ENCODE measurements at regions not wholly inside any gene's neighbourhood (a gene's known extent, or its start where the extent isn't known, plus 50 kb on each side); places are given as distances from the start of the nearest gene placed in this dataset.

DNA sequence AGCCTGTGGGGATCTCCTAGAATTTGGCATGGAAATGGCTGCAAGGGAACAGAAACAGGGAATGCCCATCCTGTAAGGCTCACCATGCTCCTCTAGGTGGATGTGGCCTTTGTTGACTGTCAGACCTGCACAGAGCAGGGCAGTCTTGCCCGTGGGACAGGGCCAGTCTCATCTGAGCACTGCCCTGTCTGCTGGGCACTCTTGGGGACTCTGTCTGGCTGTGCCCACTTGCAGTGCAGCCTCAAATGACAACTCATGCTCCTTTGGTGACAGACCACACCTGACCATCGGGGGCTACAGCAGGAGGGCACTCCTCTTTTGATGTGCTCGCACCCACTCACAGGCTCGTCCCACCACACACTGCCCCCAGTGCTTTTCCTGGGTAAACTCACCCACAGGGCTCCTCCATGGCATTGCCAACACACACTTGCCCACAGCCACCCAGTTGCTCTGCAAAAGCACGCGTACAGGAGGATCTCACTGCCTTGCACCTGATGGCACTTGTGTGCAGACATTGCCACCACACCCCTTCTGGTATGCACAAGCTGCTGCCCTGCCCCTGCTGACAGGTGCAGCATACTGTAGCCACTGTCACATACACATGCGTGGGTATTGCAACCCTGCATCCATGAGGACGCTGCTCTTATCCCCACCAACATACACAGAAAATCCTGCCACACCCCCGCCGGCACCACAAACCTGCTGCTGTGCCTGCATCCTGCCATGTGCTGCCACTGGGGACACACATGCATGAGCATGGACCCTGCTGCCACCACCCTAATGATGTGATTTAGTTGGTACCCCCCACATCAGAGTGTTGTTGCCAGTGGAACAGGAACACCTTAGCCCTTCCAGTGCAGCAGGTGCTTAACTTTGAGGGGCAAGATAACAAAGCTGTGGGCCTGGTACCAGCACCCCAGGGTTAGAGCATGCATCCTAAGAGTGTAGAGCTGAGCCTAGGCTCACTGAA is 100.1 kb upstream of the ARHGEF9 start:
- DNase-seq, result no peak

DNA sequence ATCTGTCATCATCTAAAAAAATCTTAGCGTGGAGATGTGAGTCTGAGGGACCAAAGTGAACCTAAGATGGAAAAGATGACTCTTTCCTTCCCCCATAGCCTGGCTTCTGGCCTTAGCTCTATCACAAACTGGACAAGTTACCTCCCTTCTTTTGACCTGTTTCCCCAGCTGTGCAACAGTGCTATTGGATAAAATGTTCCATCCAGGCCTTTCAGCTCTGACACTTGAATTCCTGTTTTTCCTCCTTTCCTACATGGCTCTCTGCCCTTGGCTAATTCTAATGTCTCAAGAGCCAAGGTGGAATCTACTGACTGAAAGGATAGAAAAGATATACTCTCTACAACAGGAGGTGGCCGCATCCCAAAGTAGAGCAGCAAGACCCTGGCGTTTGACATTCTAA is 84.5 kb upstream of the ARHGEF9 start:
- no peak for DNase-seq

DNA sequence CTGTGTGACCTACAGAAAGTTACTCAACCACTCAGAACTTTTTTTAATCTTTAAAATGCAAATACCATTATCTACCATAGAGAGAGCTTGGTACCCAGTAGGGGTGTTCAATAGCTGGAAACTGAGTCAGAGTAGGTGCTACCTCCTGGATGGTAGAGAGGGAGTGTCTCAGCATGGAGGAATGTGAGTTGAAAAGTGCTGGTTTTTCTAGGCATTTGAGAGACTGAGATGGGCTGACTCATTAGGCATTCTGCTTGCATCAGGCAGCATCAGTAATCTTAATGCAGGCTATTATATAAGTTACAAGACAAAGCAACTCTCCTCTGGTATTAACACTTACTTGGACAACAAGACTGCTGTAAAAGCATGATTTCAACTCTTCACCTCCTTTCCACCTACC is 70.9 kb upstream of the ARHGEF9 start:
- no peak for DNase-seq

DNA sequence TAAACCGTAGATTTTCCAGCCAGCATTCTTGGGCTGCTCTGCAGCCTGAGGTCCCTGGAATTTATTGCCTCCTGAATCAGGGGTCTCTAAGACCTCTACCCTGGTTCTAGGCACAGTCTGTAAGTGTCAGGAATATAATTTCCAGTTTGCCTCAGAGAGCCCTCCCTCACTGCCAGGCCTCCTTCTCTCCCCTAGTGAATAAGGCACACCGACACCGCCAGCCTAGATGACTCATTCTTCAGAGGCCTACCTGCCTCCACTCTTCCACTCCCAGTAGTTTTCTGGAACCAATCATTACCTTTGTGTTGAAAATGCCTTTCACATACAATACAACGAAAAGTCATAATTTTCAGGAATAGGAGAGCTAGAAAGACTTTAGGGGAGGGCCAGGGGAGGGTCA is 50.3 kb upstream of the ARHGEF9 start:
- DNase-seq, result no peak
